Left lobe of liver (tissue), 2 donors: ENCODE measurements at regions not wholly inside any gene's neighbourhood (a gene's known extent, or its start where the extent isn't known, plus 50 kb on each side); places are given as distances from the start of the nearest gene placed in this dataset.
"Not testable (repeated sequence)": the region's sequence is repeated elsewhere in the genome, so short reads cannot be mapped to it uniquely, and the experiment has no call there.

Experiments
- ATAC-seq: fragments of 200-7000 bp; cut with Tn5 transposase; one replicate; pipeline ENCODE4 v1.9.1; 2020; ENCODE audit warnings: mild to moderate bottlenecking, moderate library complexity
- DNase-seq: peaks from one replicate; pipeline ENCODE4 v3.0.0-alpha.2; 2020; ENCODE audit warnings: low spot score
- donor health status: DM: no; HTN: no; CAD: no; lungs with moderate emphysema.
- donor health status: DM: no; HTN: yes; CAD: no.

- no peak for DNase-seq
These were observed 193.3 kb upstream of the HTR1E start for GRCh38 chr6:86744048-86744447.

GRCh38 chr6:86738078-86738477 is 199.2 kb upstream of the HTR1E start:
- DNase-seq (no peak), ATAC-seq (no peak)

More at GRCh38 chr6:86744048-86744447, 193.3 kb upstream of the HTR1E start:
- no peak for ATAC-seq

- ATAC-seq, DNase-seq: not testable (repeated sequence)
These were observed 205.7 kb upstream of the HTR1E start for GRCh38 chr6:86731631-86732030.

- not testable (repeated sequence) for DNase-seq, ATAC-seq
These were observed 206.6 kb upstream of the HTR1E start for GRCh38 chr6:86730772-86731171.

GRCh38 chr6:86730216-86730615 is 207.1 kb upstream of the HTR1E start:
- no peak for ATAC-seq
- DNase-seq = no peak

- DNase-seq (no peak), ATAC-seq (no peak)
These were observed 208.4 kb upstream of the HTR1E start for GRCh38 chr6:86728976-86729375.

GRCh38 chr6:86724695-86725094 is 212.6 kb upstream of the HTR1E start:
- no peak for DNase-seq
- ATAC-seq = no peak

- no peak for ATAC-seq
- no peak for DNase-seq
These were observed 213.6 kb upstream of the HTR1E start for GRCh38 chr6:86723729-86724128.

- no peak for DNase-seq
- ATAC-seq = no peak
These were observed 214.2 kb upstream of the HTR1E start for GRCh38 chr6:86723151-86723550.

- DNase-seq (no peak), ATAC-seq (no peak)
These were observed 215.2 kb upstream of the HTR1E start for GRCh38 chr6:86722131-86722530.

GRCh38 chr6:86715676-86716075 is 221.7 kb upstream of the HTR1E start:
- DNase-seq (no peak), ATAC-seq (no peak)

GRCh38 chr6:86712039-86712438 is 225.3 kb upstream of the HTR1E start:
- ATAC-seq (no peak), DNase-seq (no peak)

GRCh38 chr6:86707545-86708120 is 229.7 kb upstream of the HTR1E start:
- no peak for ATAC-seq

GRCh38 chr6:86706449-86706848 is 230.9 kb upstream of the HTR1E start:
- no peak for DNase-seq
- no peak for ATAC-seq

More at GRCh38 chr6:86707545-86708120, 229.7 kb upstream of the HTR1E start:
- DNase-seq = no peak

- not testable (repeated sequence) for ATAC-seq, DNase-seq
These were observed 236.1 kb upstream of the HTR1E start for GRCh38 chr6:86701228-86701627.

GRCh38 chr6:86686496-86686895 is 250.8 kb upstream of the HTR1E start:
- no peak for ATAC-seq
- DNase-seq = no peak

- ATAC-seq = no peak
- no peak for DNase-seq
These were observed 252.0 kb upstream of the HTR1E start for GRCh38 chr6:86685230-86685797.

- no peak for ATAC-seq
These were observed 254.0 kb upstream of the HTR1E start for GRCh38 chr6:86683132-86683908.

GRCh38 chr6:86682297-86682696 is 255.0 kb upstream of the HTR1E start:
- DNase-seq = no peak
- ATAC-seq = no peak

More at GRCh38 chr6:86683132-86683908, 254.0 kb upstream of the HTR1E start:
- DNase-seq = no peak

- ATAC-seq, DNase-seq: not testable (repeated sequence)
These were observed 256.2 kb upstream of the HTR1E start for GRCh38 chr6:86681140-86681539.

GRCh38 chr6:86672125-86672524 is 265.2 kb upstream of the HTR1E start:
- not testable (repeated sequence) for DNase-seq, ATAC-seq

- no peak for ATAC-seq
- DNase-seq = no peak
These were observed 280.1 kb upstream of the HTR1E start for GRCh38 chr6:86657192-86657591.
